ENCODE measurements at regions not wholly inside any gene's neighbourhood (a gene's known extent, or its start where the extent isn't known, plus 50 kb on each side); places are given as distances from the start of the nearest gene placed in this dataset.
"Not testable (repeated sequence)": the region's sequence is repeated elsewhere in the genome, so short reads cannot be mapped to it uniquely, and the experiment has no call there.

DNA sequence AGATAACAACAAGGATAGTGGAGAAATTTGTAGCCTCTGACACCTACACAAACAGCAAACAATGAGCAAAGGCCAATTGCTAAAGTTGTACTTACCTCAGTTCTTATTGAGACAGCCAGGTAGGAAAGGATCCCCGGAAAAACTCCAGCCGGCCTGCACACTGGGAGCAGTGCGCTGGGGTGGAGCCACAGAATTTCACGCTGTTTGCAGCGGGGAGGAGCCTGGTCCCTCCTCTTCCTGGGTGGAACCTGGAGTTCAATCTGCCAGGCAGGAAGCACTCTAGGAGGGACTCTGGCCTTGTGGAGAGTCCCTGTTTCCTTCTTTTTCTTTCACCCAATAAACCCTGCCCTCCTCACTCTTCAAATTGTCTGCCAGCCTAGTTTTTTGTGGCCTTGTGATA is 382.6 kb upstream of the TGIF2LX start:
- not testable (repeated sequence) for DNase-seq

GRCh38 chrX:89557146-89557545 is 364.6 kb upstream of the TGIF2LX start:
- not testable (repeated sequence) for DNase-seq

DNA sequence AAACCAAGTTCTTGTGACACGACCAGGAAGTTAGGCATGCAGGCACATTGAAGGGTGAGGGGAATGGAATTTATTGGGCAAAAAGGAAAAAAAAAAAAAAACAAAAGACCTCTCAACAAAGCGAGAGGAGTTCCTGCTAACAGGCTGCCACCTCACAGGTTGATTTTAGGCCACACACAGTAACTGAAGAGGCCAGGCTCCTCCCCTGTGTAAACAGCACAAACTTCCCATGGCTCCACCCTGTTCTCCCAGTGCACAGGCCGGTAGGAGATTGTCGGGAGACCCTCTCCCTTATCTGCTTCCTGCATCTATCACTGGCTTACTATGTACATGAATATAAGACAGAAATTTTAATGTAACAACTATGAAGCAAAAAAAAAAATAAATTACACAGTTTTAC is 359.6 kb upstream of the TGIF2LX start:
- not testable (repeated sequence) for DNase-seq

- not testable (repeated sequence) for DNase-seq
Observed at GRCh38 chrX:89563107-89563506, 358.6 kb upstream of the TGIF2LX start.

DNA sequence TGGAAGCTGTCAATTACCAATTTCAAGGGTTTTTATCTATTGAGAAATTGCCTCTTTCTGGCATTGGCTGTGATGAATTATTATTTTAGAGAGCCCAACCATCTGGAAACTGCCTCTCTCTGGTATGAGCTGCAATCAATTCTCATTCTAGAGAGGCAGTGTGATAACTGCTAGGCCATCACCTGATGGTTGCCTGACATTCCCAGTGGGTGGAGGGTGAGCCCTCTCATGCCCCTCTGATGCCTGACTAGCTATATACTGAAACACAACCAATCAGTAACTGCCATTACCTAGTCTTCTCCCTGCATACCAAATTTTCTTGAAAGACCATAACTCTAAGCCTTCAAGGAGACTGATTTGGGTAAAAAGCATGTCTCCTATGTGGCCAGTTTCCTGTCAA is 353.9 kb upstream of the TGIF2LX start:
- DNase-seq: not testable (repeated sequence)

- not testable (repeated sequence) for DNase-seq
Observed at GRCh38 chrX:89581868-89582267, 339.8 kb upstream of the TGIF2LX start.

DNA sequence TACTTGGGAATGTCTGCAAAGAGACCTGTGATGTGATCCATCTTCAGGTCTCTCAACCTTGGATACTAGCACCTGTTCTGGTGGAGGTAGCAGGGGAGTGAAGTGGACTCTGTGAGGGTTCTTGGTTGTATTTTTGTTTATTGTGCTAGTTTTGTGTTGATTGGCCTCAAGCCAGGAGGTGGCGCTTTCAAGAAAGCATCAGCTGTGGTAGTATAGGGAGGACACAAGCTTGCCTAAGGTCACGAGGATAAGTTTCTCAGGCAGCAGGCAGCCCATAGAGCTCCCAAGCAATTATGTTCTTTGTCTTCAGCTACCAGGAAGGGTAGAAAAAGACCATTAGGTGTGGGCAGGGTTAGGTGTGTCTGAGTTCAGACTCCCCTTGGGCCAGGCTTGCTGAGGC is 289.9 kb upstream of the TGIF2LX start:
- not testable (repeated sequence) for DNase-seq

- DNase-seq: not testable (repeated sequence)
Observed at GRCh38 chrX:89635887-89636286, 285.8 kb upstream of the TGIF2LX start.

DNA sequence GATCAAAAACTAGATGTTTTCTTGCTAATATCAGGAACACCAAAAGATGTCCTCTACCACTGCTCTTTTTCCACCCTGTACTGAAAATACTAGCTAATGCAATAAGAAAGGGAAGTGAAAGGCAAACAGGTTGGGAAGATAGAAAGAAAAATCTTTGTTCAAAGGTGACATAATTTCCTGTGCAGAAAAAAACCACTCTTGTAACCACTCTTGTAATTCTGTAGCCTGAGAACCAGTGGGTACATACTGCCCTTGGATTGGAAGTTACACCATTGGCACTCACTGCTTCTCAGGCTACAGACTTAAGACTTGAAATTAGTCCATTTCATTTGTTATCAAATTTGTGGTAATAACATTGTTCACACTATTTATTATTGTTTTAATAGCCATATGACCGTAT is 263.0 kb upstream of the TGIF2LX start:
- not testable (repeated sequence) for DNase-seq

DNA sequence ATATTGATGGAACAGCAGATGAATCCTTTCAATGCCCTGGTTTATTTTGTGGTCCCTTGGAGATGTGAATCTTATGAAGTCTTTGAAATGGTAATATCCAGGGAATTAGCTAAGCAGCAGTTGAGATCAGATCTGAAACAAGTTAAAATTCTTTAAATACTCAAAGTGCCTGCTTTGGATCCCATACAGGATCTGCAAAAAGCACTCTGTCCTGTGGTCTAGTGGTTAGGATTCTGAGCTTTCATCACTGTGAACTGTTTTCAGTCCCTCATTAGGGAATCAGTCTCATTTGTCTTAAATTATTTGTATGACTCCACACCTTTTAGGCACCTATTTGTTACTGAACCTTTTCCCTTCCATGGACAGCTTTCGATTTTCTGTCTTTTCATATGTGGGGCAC is 215.2 kb upstream of the TGIF2LX start:
- not testable (repeated sequence) for DNase-seq

DNA sequence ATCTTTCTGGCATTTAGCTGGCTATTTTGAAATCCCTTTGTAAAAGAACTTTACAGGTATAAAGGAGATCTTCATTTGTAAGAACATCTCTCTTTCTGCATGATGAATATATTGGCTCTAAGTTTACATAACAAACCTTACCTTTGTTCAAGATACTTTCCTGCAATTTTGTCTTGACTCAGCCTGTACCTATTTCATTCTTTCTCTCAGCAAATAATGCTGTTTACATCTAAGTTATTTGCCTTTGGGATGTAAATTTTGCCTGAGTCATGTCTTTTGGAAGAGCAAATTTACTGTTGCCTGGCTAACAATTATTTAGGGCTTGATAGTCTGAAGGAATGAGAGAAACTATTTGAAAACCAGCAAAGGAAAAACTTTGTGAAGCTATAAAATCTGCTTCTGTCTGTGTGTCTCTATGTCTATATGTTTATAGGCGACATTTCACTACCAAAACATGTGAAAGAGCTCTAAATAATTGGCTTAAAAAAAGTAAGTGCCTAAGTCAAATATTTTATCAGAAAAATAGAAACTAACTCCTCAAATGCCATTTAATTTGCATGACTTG is 214.3 kb upstream of the TGIF2LX start:
- DNase-seq: not testable (repeated sequence)

DNA sequence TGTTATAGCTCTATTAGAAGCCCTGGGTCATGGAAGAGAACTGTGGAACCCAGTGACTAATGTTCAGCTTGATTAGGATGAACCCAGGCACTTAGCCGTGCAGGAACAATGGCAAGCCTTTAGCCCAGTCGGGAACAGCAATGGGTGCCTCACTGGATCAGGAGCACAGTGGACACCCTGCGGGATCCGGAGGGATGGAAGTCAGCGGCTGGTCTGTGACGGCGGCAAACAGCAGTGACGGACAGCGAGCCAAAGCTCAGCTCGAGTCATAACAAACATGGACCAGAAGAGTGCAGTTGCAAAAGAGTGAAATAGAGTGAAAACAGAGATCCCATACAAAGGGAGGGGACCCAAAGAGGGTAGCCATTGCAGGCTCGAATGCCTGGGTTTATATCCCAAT is 187.3 kb upstream of the TGIF2LX start:
- DNase-seq: not testable (repeated sequence)

- DNase-seq: not testable (repeated sequence)
Observed at GRCh38 chrX:89756466-89756865, 165.2 kb upstream of the TGIF2LX start.

- DNase-seq: peak; percentile 9
Observed at GRCh38 chrX:89757767-89758166, 163.9 kb upstream of the TGIF2LX start.

DNA sequence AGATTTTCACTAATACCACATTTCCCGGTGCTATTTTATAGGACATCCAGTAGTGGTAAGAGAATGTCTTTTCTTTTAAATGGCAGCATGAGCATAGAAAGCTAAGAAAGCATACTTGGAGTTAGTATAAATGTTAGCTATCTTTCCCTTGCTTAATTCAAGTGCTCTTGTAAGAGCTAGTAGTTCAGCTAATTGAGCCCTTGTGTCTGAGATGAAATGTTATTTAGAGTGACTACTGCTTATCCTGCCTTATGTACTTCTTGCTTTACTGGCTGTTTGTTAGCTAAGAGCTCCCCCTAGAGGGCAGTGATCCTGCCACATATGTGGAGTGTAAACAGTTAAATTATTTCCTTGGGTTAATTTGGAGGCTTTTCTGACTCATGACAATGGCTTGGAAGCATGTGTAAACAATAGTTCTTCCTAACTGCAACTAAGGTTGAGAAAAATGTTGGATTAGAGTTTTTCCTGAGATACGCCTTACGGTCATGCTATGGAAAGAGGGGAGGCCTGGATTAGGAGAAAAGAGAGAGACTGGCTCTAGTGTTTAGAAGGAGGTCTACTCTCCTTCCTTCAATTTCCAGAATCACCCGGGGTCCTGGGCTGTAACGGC is 162.5 kb upstream of the TGIF2LX start:
- DNase-seq: not testable (repeated sequence)

DNA sequence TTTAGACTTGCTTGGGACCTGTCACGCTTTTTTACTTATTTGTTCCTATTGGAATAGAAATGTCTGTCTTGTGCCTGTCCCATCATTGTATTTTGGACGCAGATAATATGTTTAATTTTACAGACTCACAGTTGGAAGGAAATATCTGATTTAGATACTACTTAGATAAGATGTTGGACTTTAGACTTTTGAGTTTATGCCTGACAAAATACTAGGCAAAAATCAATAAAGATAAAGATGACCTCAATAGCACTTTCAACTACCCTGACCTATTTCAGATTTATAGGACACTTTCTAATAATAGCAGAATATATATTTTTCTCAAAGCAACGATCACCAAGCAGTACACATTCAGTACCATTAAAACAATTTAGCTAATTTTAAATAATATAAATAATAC is 150.1 kb upstream of the TGIF2LX start:
- not testable (repeated sequence) for DNase-seq

DNA sequence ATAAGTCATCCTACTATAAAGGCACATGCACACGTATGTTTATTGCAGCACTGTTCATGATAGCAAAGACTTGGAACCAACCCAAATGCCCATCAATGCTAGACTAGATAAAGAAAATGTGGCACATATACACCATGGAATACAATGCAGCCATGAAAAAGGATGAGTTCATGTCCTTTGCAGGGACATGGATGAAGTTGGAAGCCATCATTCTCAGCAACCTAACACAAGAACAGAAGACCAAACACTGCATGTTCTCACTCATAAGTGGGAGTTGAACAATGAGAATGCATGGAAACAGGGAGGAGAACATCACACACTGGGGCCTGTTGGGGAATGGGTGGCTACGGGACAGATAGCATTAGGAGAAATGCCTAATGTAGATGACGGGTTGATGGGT is 110.3 kb upstream of the TGIF2LX start:
- DNase-seq: not testable (repeated sequence)

DNA sequence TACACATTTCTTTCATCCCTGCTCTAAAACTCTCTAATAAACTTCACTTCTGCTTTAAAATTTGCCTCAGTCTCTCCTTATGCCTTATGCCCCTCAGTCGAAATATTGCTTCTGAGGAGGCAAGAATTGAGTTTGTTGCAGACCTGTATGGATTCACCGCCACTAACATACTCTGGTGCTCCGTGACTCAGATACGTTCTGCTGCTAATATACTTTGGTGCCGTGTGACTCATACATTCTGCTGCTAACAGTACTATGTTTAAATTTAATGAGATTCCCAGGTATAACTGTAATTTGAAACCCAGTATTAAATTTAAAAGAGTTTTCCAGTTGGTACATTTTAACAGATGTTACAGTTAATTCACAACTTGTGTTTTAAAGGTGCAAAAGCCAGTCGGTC is 82.0 kb upstream of the TGIF2LX start:
- not testable (repeated sequence) for DNase-seq

DNA sequence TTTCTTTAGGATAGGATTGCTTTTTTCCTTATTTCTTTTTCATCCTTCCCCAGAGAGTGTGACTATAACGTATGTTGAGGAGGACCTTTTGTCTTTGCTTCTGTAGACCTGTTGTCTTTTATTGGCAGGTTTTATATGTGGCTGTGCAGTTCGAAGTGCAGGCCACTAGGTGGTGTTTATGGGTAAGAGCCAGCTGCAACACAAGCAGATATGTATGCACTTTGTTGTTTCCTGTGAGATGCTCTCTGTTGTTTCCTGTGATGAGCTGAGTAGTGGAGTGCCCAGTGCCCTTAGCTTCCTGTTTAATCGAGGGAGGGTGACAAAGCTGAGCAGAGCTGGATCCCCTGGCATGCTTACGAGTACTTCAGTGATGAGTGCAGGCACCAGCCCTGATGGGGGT is 50.0 kb upstream of the TGIF2LX start:
- DNase-seq: not testable (repeated sequence)
